Adrenal gland (tissue), 5 donors: ENCODE measurements at regions not wholly inside any gene's neighbourhood (a gene's known extent, or its start where the extent isn't known, plus 50 kb on each side); places are given as distances from the start of the nearest gene placed in this dataset.

Source experiments
- POLR2A ChIP-seq, 2 donors: fragments of 450-650 bp; IDR thresholded peaks; one replicate each; pipeline ENCODE4 v1.6.1; 2017; ENCODE audit warnings: antibody characterized with exemption in 2 of 2, mild to moderate bottlenecking in 2 of 2, moderate library complexity in 1 of 2
- TF ChIP-seq, protein P1 (sequence below), 6 experiments: fragments of 450-650 bp in 4 of 6; fragments of 200-600 bp in 2 of 6; sonication (generic) in 1 of 6; IDR thresholded peaks; 1 replicate in 5 of 6; 2 replicates in 1 of 6; pipeline versions ENCODE4 v1.5.1 to v1.8.0; 2016 to 2021; ENCODE audit warnings: antibody characterized with exemption in 6 of 6, mild to moderate bottlenecking in 2 of 6, moderate library complexity in 1 of 6
- donor health status: DM: no; HTN: no; CAD: no.

DNA sequence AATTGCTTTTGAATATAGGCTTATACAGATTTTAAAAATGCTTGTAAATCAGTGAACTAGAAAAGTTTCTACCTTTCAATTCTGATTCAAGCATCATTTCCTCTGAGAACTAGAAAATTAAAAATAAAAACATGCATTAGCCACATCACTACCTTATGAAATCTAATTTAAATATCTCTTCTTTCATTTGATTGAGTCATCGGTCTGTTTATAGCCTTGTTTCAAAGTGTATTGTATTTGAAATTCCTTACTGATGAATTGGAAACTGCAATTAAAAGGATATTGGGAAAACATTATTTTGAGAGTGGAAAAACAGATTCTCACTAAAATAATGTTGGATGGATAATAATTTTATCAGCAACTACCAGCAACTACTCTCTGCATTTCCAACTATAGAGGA lies 717.7 kb upstream of the FAM98A start:
- TF ChIP-seq, protein P1, sequence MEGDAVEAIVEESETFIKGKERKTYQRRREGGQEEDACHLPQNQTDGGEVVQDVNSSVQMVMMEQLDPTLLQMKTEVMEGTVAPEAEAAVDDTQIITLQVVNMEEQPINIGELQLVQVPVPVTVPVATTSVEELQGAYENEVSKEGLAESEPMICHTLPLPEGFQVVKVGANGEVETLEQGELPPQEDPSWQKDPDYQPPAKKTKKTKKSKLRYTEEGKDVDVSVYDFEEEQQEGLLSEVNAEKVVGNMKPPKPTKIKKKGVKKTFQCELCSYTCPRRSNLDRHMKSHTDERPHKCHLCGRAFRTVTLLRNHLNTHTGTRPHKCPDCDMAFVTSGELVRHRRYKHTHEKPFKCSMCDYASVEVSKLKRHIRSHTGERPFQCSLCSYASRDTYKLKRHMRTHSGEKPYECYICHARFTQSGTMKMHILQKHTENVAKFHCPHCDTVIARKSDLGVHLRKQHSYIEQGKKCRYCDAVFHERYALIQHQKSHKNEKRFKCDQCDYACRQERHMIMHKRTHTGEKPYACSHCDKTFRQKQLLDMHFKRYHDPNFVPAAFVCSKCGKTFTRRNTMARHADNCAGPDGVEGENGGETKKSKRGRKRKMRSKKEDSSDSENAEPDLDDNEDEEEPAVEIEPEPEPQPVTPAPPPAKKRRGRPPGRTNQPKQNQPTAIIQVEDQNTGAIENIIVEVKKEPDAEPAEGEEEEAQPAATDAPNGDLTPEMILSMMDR (IDR thresholded peaks at IDR 0.05), result no peak
- no peak for TF ChIP-seq POLR2A (IDR thresholded peaks at IDR 0.05)
